T1000 (cell line): ENCODE measurements at regions not wholly inside any gene's neighbourhood (a gene's known extent, or its start where the extent isn't known, plus 50 kb on each side); places are given as distances from the start of the nearest gene placed in this dataset.

ENCODE experiments used
- DNase-seq: peaks from one replicate; lab custom pipeline; 2025; ENCODE audit warnings: mixed read lengths; lab: John Stamatoyannopoulos, UW

GRCh38 chr9:81113453-81114124, 575.8 kb downstream of the TLE1 start:
- no peak for DNase-seq

- DNase-seq, result no peak
These were observed 576.5 kb downstream of the TLE1 start for GRCh38 chr9:81112627-81113452.

- DNase-seq, result peak; percentile 16
These were observed 580.5 kb downstream of the TLE1 start for GRCh38 chr9:81108821-81109220.

- peak; percentile 15 for DNase-seq
These were observed 581.0 kb downstream of the TLE1 start for GRCh38 chr9:81108391-81108790.

- no peak for DNase-seq
These were observed 585.5 kb downstream of the TLE1 start for GRCh38 chr9:81103597-81104471.

GRCh38 chr9:81097131-81097847, 592.1 kb downstream of the TLE1 start:
- no peak for DNase-seq

- no peak for DNase-seq
These were observed 592.7 kb downstream of the TLE1 start for GRCh38 chr9:81096625-81097024.

- DNase-seq, result no peak
These were observed 597.3 kb downstream of the TLE1 start for GRCh38 chr9:81092057-81092456.

GRCh38 chr9:81088341-81088740, 601.0 kb downstream of the TLE1 start:
- DNase-seq, result no peak

- no peak for DNase-seq
These were observed 602.9 kb downstream of the TLE1 start for GRCh38 chr9:81086416-81086815.

- peak; percentile 23 for DNase-seq
These were observed 605.4 kb downstream of the TLE1 start for GRCh38 chr9:81083854-81084512.

- no peak for DNase-seq
These were observed 606.3 kb downstream of the TLE1 start for GRCh38 chr9:81083067-81083466.

GRCh38 chr9:81082221-81082620, 607.1 kb downstream of the TLE1 start:
- DNase-seq, result no peak

GRCh38 chr9:81080900-81081299, 608.4 kb downstream of the TLE1 start:
- DNase-seq, result no peak

- DNase-seq, result no peak
These were observed 609.2 kb downstream of the TLE1 start for GRCh38 chr9:81080185-81080584.

GRCh38 chr9:81079055-81079454, 610.3 kb downstream of the TLE1 start:
- no peak for DNase-seq

GRCh38 chr9:81078555-81078954, 610.8 kb downstream of the TLE1 start:
- DNase-seq, result no peak

GRCh38 chr9:81077572-81077971, 611.8 kb downstream of the TLE1 start:
- no peak for DNase-seq

- DNase-seq, result no peak
These were observed 613.2 kb downstream of the TLE1 start for GRCh38 chr9:81076131-81076530.

- no peak for DNase-seq
These were observed 615.1 kb downstream of the TLE1 start for GRCh38 chr9:81074221-81074620.

- no peak for DNase-seq
These were observed 615.5 kb downstream of the TLE1 start for GRCh38 chr9:81073821-81074220.
